ENCODE measurements at regions not wholly inside any gene's neighbourhood (a gene's known extent, or its start where the extent isn't known, plus 50 kb on each side); places are given as distances from the start of the nearest gene placed in this dataset.

GRCh38 chr5:74261866-74262265, 378.7 kb downstream of the ENC1 start:
- no peak for DNase-seq (ENCODE audit: low read depth in 2 of 2)

GRCh38 chr5:74261421-74261820, 379.1 kb downstream of the ENC1 start:
- no peak for DNase-seq (ENCODE audit: low read depth in 2 of 2)

- DNase-seq (ENCODE audit: low read depth in 2 of 2), result no peak
Measured at GRCh38 chr5:74259572-74259971, 381.0 kb downstream of the ENC1 start.

- DNase-seq (ENCODE audit: low read depth in 2 of 2), result no peak
Measured at GRCh38 chr5:74258314-74258665, 382.2 kb downstream of the ENC1 start.

- no peak for DNase-seq (ENCODE audit: low read depth in 2 of 2)
Measured at GRCh38 chr5:74257645-74258313, 382.7 kb downstream of the ENC1 start.

GRCh38 chr5:74257060-74257527, 383.4 kb downstream of the ENC1 start:
- no peak for DNase-seq (ENCODE audit: low read depth in 2 of 2)

GRCh38 chr5:74255692-74256392, 384.7 kb downstream of the ENC1 start:
- no peak for DNase-seq (ENCODE audit: low read depth in 2 of 2)

GRCh38 chr5:74254257-74254656, 386.3 kb downstream of the ENC1 start:
- DNase-seq (ENCODE audit: low read depth in 2 of 2), result no peak

- no peak for DNase-seq (ENCODE audit: low read depth in 2 of 2)
Measured at GRCh38 chr5:74252044-74252443, 388.5 kb downstream of the ENC1 start.

GRCh38 chr5:74251141-74252035, 389.1 kb downstream of the ENC1 start:
- DNase-seq (ENCODE audit: low read depth in 2 of 2), result no peak

GRCh38 chr5:74250304-74251102, 390.0 kb downstream of the ENC1 start:
- no peak for DNase-seq (ENCODE audit: low read depth in 2 of 2)

- no peak for DNase-seq (ENCODE audit: low read depth in 2 of 2)
Measured at GRCh38 chr5:74248576-74248975, 392.0 kb downstream of the ENC1 start.

- DNase-seq (ENCODE audit: low read depth in 2 of 2), result no peak
Measured at GRCh38 chr5:74244406-74244805, 396.1 kb downstream of the ENC1 start.

- no peak for DNase-seq (ENCODE audit: low read depth in 2 of 2)
Measured at GRCh38 chr5:74243634-74244033, 396.9 kb downstream of the ENC1 start.

GRCh38 chr5:74242516-74242915, 398.0 kb downstream of the ENC1 start:
- no peak for DNase-seq (ENCODE audit: low read depth in 2 of 2)

- DNase-seq (ENCODE audit: low read depth in 2 of 2), result no peak
Measured at GRCh38 chr5:74241751-74242140, 398.8 kb downstream of the ENC1 start.

- DNase-seq (ENCODE audit: low read depth in 2 of 2), result no peak
Measured at GRCh38 chr5:74240783-74241750, 399.5 kb downstream of the ENC1 start.

- no peak for DNase-seq (ENCODE audit: low read depth in 2 of 2)
Measured at GRCh38 chr5:74239261-74239660, 401.3 kb downstream of the ENC1 start.

- no peak for DNase-seq (ENCODE audit: low read depth in 2 of 2)
Measured at GRCh38 chr5:74237571-74238145, 402.9 kb downstream of the ENC1 start.

- no peak for DNase-seq (ENCODE audit: low read depth in 2 of 2)
Measured at GRCh38 chr5:74235552-74235951, 405.0 kb downstream of the ENC1 start.
